Hematopoietic multipotent progenitor cell treated with erythropoietin and hydrocortisone succinate and interleukin-3 and kit ligand, for 6 days (in vitro differentiated cells): ENCODE measurements at regions not wholly inside any gene's neighbourhood (a gene's known extent, or its start where the extent isn't known, plus 50 kb on each side); places are given as distances from the start of the nearest gene placed in this dataset.

Source experiments
- DNase-seq: peaks from one replicate; pipeline ENCODE4 v3.0.0-alpha.2; 2015

GRCh38 chr11:131307506-131307905 lies 62.9 kb upstream of the NTM start:
- no peak for DNase-seq

DNA sequence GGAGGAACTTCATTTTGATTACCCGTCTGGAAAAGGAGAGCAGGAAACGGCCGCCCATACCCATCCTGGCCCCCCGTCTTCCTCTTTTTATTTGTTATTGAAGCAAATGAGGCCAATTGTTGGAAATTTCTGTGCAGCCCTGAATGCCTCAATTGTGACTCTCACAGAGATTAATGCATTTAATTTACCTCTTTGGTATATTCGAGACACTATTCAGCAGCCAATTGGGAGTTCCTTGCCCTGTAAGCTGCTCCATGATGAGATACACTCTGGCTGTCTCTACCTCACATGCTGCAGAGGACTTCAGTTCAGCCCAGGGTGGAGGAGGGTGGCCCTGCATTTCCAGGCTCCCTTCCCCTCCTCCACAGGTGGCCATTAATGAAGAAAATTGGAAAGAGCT lies 60.6 kb upstream of the NTM start:
- DNase-seq: no peak

DNA sequence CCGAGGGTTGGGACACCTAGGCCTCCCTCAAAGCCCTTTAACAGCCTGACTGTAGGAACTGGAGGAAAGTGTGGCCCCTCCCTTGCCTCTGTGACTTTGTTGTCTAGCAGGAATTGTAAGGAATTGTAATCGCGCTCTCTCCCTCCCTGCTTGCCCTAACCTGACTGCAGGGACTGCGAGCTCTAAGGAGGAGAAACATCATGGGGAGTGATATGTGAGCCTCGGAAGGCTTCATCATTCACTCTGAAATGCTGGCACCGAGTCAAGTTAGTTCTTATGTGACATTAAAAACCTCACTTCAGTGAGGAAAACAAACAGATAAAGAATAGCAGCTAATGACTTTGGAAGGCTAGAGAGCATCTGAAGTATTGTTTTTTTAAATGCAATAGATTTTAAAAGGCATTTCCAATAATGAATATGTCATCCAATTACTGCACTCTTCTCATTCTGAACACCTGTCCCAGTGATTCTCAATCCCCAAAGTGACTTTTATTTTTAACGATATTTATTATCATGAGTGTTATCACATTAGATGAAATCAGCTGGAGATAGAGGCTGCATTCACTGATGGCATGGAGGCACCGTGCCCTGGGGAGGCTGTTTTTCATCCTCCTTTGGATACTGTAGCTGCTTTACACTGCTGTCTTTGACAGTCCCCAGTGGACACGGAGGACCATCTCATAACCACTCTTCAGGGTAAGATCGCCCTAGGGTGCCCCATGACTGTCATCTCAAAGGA lies 58.5 kb upstream of the NTM start:
- no peak for DNase-seq
